ENCODE measurements at regions not wholly inside any gene's neighbourhood (a gene's known extent, or its start where the extent isn't known, plus 50 kb on each side); places are given as distances from the start of the nearest gene placed in this dataset.

GRCh38 chr11:123286761-123287160 is 91.7 kb upstream of the CLMP start:
- TF ChIP-seq CTCF (conservative IDR thresholded peaks at IDR 0.05) (no peak), ZFX (IDR thresholded peaks at IDR 0.05) (no peak)

Measured in C4-2B (cell line).